ENCODE measurements at regions not wholly inside any gene's neighbourhood (a gene's known extent, or its start where the extent isn't known, plus 50 kb on each side); places are given as distances from the start of the nearest gene placed in this dataset.

- TF ChIP-seq POLR2A (IDR thresholded peaks at IDR 0.05; ENCODE audit: low read depth, low read length), result peak; percentile 56
- TF ChIP-seq CTCF (conservative IDR thresholded peaks at IDR 0.05; ENCODE audit: low read depth, low read length), result no peak
- no peak for TF ChIP-seq CHD1 (IDR thresholded peaks at IDR 0.05; ENCODE audit: low read depth, low read length)
- TF ChIP-seq RFX5 (IDR thresholded peaks at IDR 0.05; ENCODE audit: low read depth, low read length), result no peak
Measured at GRCh38 chr16:85207357-85207921, 95.2 kb upstream of the CIBAR2 start.

All from IMR-90 (cell line).